Stimulated activated CD8-positive, alpha-beta memory T cell treated with anti-CD3 and anti-CD28 coated beads, Interleukin-12 subunit alpha, Interleukin-12 subunit beta, amount 100 ng/mL, for 24 hours (primary cell): ENCODE measurements at regions not wholly inside any gene's neighbourhood (a gene's known extent, or its start where the extent isn't known, plus 50 kb on each side); places are given as distances from the start of the nearest gene placed in this dataset.
"Not testable (repeated sequence)": the region's sequence is repeated elsewhere in the genome, so short reads cannot be mapped to it uniquely, and the experiment has no call there.

Experiments used
- DNase-seq: peaks from one replicate; pipeline ENCODE4 v3.0.0-alpha.2; 2020; ENCODE audit errors: extremely low read depth

DNA sequence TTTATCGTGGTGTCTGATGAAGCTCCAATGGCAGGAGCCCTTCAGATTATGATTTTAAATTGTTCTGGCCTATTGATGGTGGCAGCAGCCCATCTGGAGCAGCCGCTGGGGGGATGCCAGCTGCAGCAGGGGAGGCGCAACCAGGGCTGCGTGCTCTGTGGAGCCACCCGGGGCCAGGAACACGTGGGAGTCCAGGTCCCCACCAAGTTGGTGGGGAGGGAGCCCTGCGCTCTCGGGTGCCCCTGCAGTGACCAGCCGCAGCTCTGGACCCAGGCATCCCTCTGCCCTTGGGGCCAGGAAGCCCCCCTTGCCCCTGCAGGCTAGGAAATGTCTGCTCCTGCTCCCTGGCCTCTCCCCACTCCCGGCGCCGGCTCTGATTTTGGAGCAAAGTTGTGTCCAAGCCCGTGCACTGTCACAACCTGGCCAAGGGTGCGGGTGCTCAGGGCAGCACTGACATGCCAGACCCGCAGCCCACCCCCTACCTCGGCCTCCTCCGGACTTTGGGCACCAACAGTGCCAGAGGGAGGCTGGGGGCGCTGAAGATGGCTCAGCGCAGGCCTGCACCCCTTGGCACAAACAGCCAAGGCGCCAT lies 147.2 kb upstream of the ADO start:
- no peak for DNase-seq

- no peak for DNase-seq
Observed at GRCh38 chr10:62658516-62658915, 146.0 kb upstream of the ADO start.

GRCh38 chr10:62661143-62661542 lies 143.4 kb upstream of the ADO start:
- no peak for DNase-seq

DNA sequence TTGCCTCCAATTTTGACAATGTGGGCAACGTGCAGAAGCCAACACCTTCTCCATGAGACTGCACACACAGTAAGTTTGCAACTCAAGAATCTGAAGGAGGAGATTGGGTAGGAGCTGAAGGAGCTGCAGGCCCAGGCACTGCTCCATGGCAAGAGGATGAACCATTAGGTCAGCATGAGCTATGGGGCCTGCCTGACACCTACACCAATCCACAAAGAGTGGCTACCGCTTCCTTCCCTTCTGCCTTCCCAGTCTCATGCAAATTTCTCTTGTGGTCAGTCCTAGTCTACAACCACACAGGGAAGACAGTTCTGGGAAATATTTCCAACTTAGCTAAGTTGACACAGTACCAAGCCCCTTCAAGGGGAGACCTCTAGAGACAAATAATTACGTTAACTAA lies 142.0 kb upstream of the ADO start:
- DNase-seq: no peak

GRCh38 chr10:62665771-62666170 lies 138.7 kb upstream of the ADO start:
- no peak for DNase-seq

- DNase-seq: no peak
Observed at GRCh38 chr10:62666275-62666674, 138.2 kb upstream of the ADO start.

GRCh38 chr10:62669341-62669740 lies 135.2 kb upstream of the ADO start:
- no peak for DNase-seq

DNA sequence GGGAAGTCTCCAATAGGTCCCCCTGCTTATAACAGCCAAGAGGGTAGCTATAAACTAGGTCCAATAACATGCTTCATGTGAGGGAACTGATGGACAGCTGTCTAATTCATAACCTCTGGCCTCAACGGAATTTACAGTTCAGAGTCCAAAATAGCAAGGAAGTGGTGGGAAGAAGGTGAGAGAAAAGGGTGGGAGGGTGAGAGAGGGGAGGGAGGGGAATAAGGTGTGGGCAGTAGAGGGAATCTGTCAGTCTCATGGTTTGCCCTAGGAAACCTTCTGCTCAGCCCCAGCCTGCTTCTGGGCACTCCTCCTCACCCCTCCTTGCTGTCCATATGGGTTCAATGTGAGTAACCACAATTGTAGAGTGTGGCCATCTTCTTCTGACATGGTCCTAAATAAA lies 133.4 kb upstream of the ADO start:
- DNase-seq: no peak

GRCh38 chr10:62681211-62681940 lies 123.1 kb upstream of the ADO start:
- peak; percentile 60 for DNase-seq

DNA sequence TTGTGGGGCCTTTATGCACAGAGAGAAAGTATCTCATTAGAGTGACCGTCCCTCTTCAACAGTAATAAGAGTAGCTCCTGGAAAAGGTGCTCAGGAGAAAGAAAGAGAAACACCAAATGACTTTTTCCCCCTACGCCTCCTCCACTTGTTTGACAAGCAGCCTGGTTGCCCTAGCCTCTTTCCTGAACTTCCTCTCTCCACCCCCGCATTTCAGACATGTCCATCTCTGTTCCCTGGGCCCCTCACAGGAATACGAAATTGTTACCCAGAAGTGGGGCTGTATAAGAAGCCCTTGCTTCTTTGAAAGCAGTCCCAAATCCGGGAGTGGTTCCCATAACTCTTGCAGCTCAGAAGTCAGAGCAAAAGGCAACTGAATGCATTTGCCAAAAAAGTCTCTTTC lies 119.6 kb upstream of the ADO start:
- no peak for DNase-seq

DNA sequence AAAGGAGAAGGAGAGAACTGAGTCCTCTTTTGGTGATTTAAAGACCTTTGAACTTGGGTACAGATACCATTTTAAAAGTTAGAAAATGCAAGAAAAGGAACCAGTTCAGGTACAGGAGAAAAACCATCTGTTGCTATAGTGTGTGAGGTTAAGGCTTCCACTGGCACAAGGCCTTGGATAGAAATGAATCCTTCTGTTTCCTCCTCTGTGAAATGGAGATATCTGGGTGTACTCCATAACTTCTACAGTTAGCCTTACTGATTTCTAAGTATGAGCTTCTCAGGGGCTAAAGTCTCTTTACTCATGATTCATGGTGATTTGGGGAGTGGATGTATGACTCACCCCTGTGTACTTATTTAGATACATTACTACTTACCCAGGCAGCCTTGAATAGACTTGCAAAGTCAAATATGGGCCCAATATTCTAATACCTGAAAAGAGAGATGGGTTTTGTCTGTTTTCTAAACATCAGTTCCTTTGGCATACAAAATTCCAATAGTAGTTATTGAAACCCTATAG lies 117.2 kb upstream of the ADO start:
- DNase-seq: no peak

GRCh38 chr10:62688971-62689700 lies 115.4 kb upstream of the ADO start:
- DNase-seq: no peak

GRCh38 chr10:62689712-62690111 lies 114.8 kb upstream of the ADO start:
- no peak for DNase-seq

- no peak for DNase-seq
Observed at GRCh38 chr10:62690703-62691102, 113.8 kb upstream of the ADO start.

GRCh38 chr10:62691336-62691735 lies 113.2 kb upstream of the ADO start:
- DNase-seq: no peak

GRCh38 chr10:62692085-62692484 lies 112.4 kb upstream of the ADO start:
- DNase-seq: no peak

- DNase-seq: no peak
Observed at GRCh38 chr10:62693306-62693705, 111.2 kb upstream of the ADO start.

DNA sequence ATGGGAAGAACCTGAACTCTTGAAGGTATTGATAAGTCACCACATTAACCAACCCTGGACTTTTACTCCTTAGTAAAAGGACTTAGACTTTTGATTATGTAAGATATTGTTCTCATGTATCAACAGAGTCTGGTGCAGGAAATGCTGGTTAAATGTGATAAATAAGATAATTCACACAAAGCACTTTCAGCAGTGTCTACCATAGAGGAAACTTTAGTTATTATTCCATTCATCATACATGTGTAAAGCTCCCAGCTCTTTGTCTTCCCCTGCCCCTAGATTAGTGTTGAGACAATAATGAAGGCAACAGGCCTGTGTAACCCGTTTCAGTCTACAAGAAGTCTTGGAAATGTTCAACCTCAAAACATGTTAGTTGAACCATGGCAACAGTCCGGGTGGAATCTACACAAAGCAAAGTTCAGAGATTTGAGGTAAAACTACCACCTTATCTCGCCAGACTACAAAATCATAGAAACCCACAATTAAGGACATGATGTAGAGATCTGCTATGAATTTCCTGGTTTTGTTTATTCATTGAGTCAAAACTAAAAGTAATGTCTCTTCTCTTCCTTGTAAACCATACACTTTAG lies 109.9 kb upstream of the ADO start:
- DNase-seq: no peak

- DNase-seq: no peak
Observed at GRCh38 chr10:62696798-62697197, 107.7 kb upstream of the ADO start.

- no peak for DNase-seq
Observed at GRCh38 chr10:62699148-62699547, 105.4 kb upstream of the ADO start.

DNA sequence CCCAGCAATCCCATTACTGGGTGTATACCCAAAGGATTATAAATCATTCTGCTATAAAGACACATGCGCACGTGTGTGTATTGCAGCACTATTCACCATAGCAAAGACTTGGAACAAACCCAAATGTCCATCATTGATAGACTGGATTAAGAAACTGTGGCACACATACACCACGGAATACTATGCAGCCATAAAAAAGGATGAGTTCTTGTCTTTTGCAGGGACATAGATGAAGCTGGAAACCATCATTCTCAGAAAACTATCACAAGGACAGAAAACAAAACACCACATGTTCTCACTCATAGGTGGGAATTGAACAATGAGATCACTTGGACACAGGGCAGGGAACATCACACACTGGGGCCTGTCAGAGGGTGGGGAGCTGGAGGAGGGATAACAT lies 100.4 kb upstream of the ADO start:
- DNase-seq: not testable (repeated sequence)

DNA sequence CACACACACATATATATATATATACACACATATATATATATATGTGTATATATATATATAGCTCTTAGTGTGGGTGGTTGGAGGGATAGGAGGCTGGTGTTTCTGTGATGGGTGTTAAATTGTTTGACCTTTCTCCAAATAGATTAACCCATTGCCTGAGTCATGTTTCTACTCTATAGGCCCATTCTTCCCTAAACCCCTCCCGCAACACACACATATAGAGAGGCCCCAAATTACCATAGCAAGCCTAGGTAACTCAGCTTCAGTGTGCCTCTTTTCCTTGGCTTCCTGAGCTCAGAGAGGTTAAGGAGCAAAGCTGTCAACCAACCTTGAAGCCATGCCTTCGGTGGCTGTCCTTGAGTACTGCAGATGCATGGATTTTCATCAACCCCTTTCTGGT lies 98.7 kb upstream of the ADO start:
- DNase-seq: no peak

- DNase-seq: no peak
Observed at GRCh38 chr10:62707810-62708209, 96.7 kb upstream of the ADO start.
